ENCODE measurements at regions not wholly inside any gene's neighbourhood (a gene's known extent, or its start where the extent isn't known, plus 50 kb on each side); places are given as distances from the start of the nearest gene placed in this dataset.

DNA sequence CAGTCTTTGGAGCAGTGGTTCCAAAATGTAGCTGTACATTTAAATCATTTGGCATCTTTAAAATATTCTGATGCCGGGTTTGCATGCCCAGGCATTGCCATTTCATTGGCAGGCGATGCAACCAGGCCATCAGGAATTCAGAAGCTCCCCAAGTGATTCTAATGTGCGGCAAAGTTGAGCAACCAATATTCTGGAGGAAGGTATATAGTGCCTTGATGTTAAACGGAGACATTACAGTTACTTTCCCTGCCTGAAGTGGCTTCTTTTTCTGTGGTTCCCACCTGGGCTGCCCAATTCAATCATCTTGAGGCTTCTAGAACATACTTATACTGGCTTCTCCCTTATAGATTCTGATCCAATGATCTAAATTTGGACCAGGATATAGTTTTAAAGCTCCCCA is 68.7 kb upstream of the PGM2 start:
- 38% methylated on average over 4 of the region's 4 CpGs for WGBS (ENCODE audit: missing lambda C conversion rate)
- TF ChIP-seq HOXB13 (CRISPR knock-in tag; IDR thresholded peaks at IDR 0.05; ENCODE audit: low read depth) (no peak), GATA3 (IDR thresholded peaks at IDR 0.05; ENCODE audit: borderline replicate concordance) (no peak), PHF8 (IDR thresholded peaks at IDR 0.05; ENCODE audit: borderline replicate concordance, low read depth) (no peak), HES2 (IDR thresholded peaks at IDR 0.05) (no peak), EP300 (IDR thresholded peaks at IDR 0.05) (no peak), EHF (CRISPR knock-in tag; IDR thresholded peaks at IDR 0.05) (no peak)
- ChIA-PET CTCF (no interaction called here), POLR2A (no interaction called here)
- no peak for ATAC-seq
- Histone ChIP-seq H3K4me1 (no peaks in the 10 kb centered on the region), H3K4me2 (no peak overlapping the region), H3K27ac (no peak overlapping the region), H3K4me3 (no peak overlapping the region), H3K9me3 (no peaks in the 10 kb centered on the region)
- no peak for FAIRE-seq
- no peak for DNase-seq (ENCODE audit: low read depth in 1 of 2, low spot score in 1 of 2)

DNA sequence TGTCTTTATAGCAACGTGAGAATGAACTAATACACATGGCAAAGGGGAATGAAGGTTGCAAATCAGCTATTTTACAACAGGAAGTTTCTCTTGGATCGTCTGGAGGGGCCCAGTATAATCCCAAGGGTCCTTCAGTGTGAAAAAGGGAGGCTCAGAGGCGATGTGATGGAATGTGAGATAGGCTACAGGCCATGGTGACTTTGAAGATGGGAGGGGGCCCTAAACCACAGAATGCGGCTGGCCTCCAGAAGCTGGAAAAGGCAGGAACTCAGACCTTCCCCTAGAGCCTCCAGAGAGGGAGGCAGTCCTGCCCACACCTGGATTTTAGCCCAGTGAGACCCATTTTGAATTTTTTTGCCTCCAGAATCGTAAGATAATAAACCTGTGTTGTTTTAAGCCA is 69.4 kb upstream of the PGM2 start:
- Histone ChIP-seq H3K4me1 (no peaks in the 10 kb centered on the region), H3K4me2 (no peak overlapping the region), H3K27ac (no peak overlapping the region), H3K4me3 (no peak overlapping the region), H3K9me3 (no peaks in the 10 kb centered on the region)
- CTCF ChIA-PET, result no interaction called here
- FAIRE-seq (no peak), DNase-seq (ENCODE audit: low read depth in 1 of 2, low spot score in 1 of 2) (no peak), ATAC-seq (no peak)
- POLR2A ChIA-PET, result no interaction called here
- TF ChIP-seq EP300 (IDR thresholded peaks at IDR 0.05) (no peak), SMC3 (IDR thresholded peaks at IDR 0.05) (no peak), SREBF2 (IDR thresholded peaks at IDR 0.05) (no peak), JUNB (IDR thresholded peaks at IDR 0.05) (no peak), MAX (IDR thresholded peaks at IDR 0.05) (no peak), REST (IDR thresholded peaks at IDR 0.05) (no peak), RNF2 (IDR thresholded peaks at IDR 0.05; ENCODE audit: borderline replicate concordance, low read depth) (no peak), KDM5A (IDR thresholded peaks at IDR 0.05) (no peak), KDM1A (IDR thresholded peaks at IDR 0.05; ENCODE audit: low read depth) (no peak)
- TF ChIP-seq, protein P1, sequence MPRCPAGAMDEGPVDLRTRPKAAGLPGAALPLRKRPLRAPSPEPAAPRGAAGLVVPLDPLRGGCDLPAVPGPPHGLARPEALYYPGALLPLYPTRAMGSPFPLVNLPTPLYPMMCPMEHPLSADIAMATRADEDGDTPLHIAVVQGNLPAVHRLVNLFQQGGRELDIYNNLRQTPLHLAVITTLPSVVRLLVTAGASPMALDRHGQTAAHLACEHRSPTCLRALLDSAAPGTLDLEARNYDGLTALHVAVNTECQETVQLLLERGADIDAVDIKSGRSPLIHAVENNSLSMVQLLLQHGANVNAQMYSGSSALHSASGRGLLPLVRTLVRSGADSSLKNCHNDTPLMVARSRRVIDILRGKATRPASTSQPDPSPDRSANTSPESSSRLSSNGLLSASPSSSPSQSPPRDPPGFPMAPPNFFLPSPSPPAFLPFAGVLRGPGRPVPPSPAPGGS (IDR thresholded peaks at IDR 0.05), result no peak
- TF ChIP-seq, protein P2, sequence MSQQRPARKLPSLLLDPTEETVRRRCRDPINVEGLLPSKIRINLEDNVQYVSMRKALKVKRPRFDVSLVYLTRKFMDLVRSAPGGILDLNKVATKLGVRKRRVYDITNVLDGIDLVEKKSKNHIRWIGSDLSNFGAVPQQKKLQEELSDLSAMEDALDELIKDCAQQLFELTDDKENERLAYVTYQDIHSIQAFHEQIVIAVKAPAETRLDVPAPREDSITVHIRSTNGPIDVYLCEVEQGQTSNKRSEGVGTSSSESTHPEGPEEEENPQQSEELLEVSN (IDR thresholded peaks at IDR 0.05; ENCODE audit: borderline replicate concordance, low read depth), result no peak
- 26% methylated on average over 5 of the region's 5 CpGs for WGBS (ENCODE audit: missing lambda C conversion rate)

DNA sequence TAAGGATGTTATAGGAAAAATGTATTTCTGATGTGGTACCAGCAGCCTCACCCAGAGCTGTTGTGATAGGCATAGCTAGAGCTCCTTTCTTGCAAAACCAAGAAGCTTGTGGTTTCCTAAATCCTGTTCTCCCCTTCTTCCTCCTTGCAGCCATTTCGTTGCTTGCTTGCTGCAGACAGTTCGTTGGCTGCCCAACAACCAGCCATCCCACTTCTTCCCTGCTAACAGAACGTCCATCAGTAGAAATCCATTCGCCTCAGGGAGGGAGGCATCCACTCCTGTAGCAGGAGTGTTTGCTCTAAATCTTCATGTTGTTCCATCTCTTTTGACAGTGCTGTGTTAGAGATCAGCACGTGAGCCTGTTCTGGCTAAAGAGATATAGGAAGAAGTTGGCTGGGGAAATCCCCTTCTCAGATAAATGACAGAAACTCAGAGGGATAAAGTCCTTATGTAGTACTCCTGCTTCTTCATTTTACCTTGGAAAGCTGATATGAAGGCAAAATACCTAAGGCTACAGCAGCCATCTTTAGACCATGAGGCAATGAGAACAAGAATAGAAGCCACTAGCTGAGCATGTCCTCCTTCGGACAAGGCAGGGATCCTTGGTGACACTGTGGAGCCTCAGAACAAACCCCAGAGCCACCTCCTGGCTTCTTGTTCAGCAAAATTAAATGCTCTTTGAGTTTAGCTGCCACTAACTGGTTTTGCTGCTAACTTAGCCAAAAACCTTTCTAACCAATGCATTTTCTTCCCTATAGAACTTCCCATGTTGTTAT is 68.4 kb upstream of the RELL1 start:
- POLR2A ChIA-PET, result no interaction called here
- ATAC-seq, result no peak
- Histone ChIP-seq H3K27ac (no peak overlapping the region), H3K4me1 (no peaks in the 10 kb centered on the region), H3K9me3 (no peaks in the 10 kb centered on the region), H3K4me3 (no peak overlapping the region), H3K4me2 (no peak overlapping the region)
- DNase-seq (ENCODE audit: low read depth in 1 of 2, low spot score in 1 of 2), result no peak
- CTCF ChIA-PET, result interaction anchor here (0.7 kb wide), 1 partner anchor 48 kb away, joined by 3 read pairs; no protein-coding TSS in a partner anchor
- no peak for TF ChIP-seq RNF2 (IDR thresholded peaks at IDR 0.05; ENCODE audit: borderline replicate concordance, low read depth)
- TF ChIP-seq HOXB5 (CRISPR knock-in tag; IDR thresholded peaks at IDR 0.05), result no peak
- TF ChIP-seq MAX (IDR thresholded peaks at IDR 0.05), result no peak
- WGBS (ENCODE audit: missing lambda C conversion rate), result 40% methylated on average over 6 of the region's 6 CpGs
- no peak for FAIRE-seq

All from A549 (cell line).